ENCODE measurements at regions not wholly inside any gene's neighbourhood (a gene's known extent, or its start where the extent isn't known, plus 50 kb on each side); places are given as distances from the start of the nearest gene placed in this dataset.

GRCh38 chr1:199123615-199124014 is 484.8 kb downstream of the PTPRC start:
- peaks cover 1% of the 10 kb centered on the region for H3K4me1 Mint-ChIP-seq
- H3K9ac ChIP-seq (ENCODE audit: extremely low read depth, low read length, poor library complexity, severe bottlenecking): no peak overlapping the region
- DNase-seq: no peak
- H3K27me3 Mint-ChIP-seq (ENCODE audit: insufficient read depth): no peaks in the 10 kb centered on the region
- H3K27ac Mint-ChIP-seq: no peak overlapping the region
- H3K4me1 ChIP-seq (ENCODE audit: control insufficient read depth, insufficient read depth, low read length): no peaks in the 10 kb centered on the region
- H3K36me3 Mint-ChIP-seq (ENCODE audit: low read depth): no peaks in the 10 kb centered on the region
- no peak overlapping the region for H3K27ac ChIP-seq (ENCODE audit: low read depth, low read length)
- H3K9me3 Mint-ChIP-seq: no peaks in the 10 kb centered on the region
- H3K27me3 ChIP-seq (ENCODE audit: control insufficient read depth, insufficient read depth, low read length, poor library complexity, severe bottlenecking): no peaks in the 10 kb centered on the region
- no peaks in the 10 kb centered on the region for H3K36me3 ChIP-seq (ENCODE audit: control insufficient read depth, insufficient read depth, low read length)
- H3K4me3 ChIP-seq (ENCODE audit: low read length): no peak overlapping the region
- H3K4me3 Mint-ChIP-seq: no peak overlapping the region
- TF ChIP-seq CTCF (conservative IDR thresholded peaks at IDR 0.05): no peak
- no peaks in the 10 kb centered on the region for H3K9me3 ChIP-seq (ENCODE audit: control insufficient read depth, low read length)
- WGBS, 2 experiments (ENCODE audit: insufficient coverage in 1 of 2, insufficient read length in 1 of 2): 93 to 100% methylated on average over 2 to 4 of the region's 4 CpGs

GRCh38 chr1:199124351-199124750 is 485.5 kb downstream of the PTPRC start:
- no peak for DNase-seq
- Mint-ChIP-seq H3K4me3 (no peak overlapping the region), H3K27ac (no peak overlapping the region), H3K9me3 (no peaks in the 10 kb centered on the region), H3K36me3 (ENCODE audit: low read depth) (no peaks in the 10 kb centered on the region), H3K4me1 (peaks cover 1% of the 10 kb centered on the region), H3K27me3 (ENCODE audit: insufficient read depth) (no peaks in the 10 kb centered on the region)
- Histone ChIP-seq H3K4me3 (ENCODE audit: low read length) (no peak overlapping the region), H3K9ac (ENCODE audit: extremely low read depth, low read length, poor library complexity, severe bottlenecking) (no peak overlapping the region), H3K27me3 (ENCODE audit: control insufficient read depth, insufficient read depth, low read length, poor library complexity, severe bottlenecking) (no peaks in the 10 kb centered on the region), H3K9me3 (ENCODE audit: control insufficient read depth, low read length) (no peaks in the 10 kb centered on the region), H3K36me3 (ENCODE audit: control insufficient read depth, insufficient read depth, low read length) (no peaks in the 10 kb centered on the region), H3K4me1 (ENCODE audit: control insufficient read depth, insufficient read depth, low read length) (no peaks in the 10 kb centered on the region), H3K27ac (ENCODE audit: low read depth, low read length) (no peak overlapping the region)
- 100% methylated on average over 1 of the region's 1 CpG; no CpG with 5 or more reads in 1 of the 2 experiments for WGBS, 2 experiments (ENCODE audit: insufficient coverage in 1 of 2, insufficient read length in 1 of 2)
- no peak for TF ChIP-seq CTCF (conservative IDR thresholded peaks at IDR 0.05)

- Histone ChIP-seq H3K27me3 (ENCODE audit: control insufficient read depth, insufficient read depth, low read length, poor library complexity, severe bottlenecking) (no peaks in the 10 kb centered on the region), H3K36me3 (ENCODE audit: control insufficient read depth, insufficient read depth, low read length) (no peaks in the 10 kb centered on the region), H3K4me3 (ENCODE audit: low read length) (no peak overlapping the region), H3K9me3 (ENCODE audit: control insufficient read depth, low read length) (no peaks in the 10 kb centered on the region), H3K4me1 (ENCODE audit: control insufficient read depth, insufficient read depth, low read length) (no peaks in the 10 kb centered on the region), H3K9ac (ENCODE audit: extremely low read depth, low read length, poor library complexity, severe bottlenecking) (no peak overlapping the region), H3K27ac (ENCODE audit: low read depth, low read length) (no peak overlapping the region)
- Mint-ChIP-seq H3K9me3 (no peaks in the 10 kb centered on the region), H3K27ac (no peak overlapping the region), H3K27me3 (ENCODE audit: insufficient read depth) (no peaks in the 10 kb centered on the region), H3K36me3 (ENCODE audit: low read depth) (no peaks in the 10 kb centered on the region), H3K4me3 (no peak overlapping the region), H3K4me1 (peaks cover 1% of the 10 kb centered on the region)
- TF ChIP-seq CTCF (conservative IDR thresholded peaks at IDR 0.05): no peak
- WGBS, 2 experiments (ENCODE audit: insufficient coverage in 1 of 2, insufficient read length in 1 of 2): 92% methylated on average over 2 of the region's 2 CpGs; no CpG with 5 or more reads in 1 of the 2 experiments
- no peak for DNase-seq
Measured at GRCh38 chr1:199129247-199129646, 490.4 kb downstream of the PTPRC start.

Data from endodermal cell (in vitro differentiated cells).